ENCODE measurements at regions not wholly inside any gene's neighbourhood (a gene's known extent, or its start where the extent isn't known, plus 50 kb on each side); places are given as distances from the start of the nearest gene placed in this dataset.

DNA sequence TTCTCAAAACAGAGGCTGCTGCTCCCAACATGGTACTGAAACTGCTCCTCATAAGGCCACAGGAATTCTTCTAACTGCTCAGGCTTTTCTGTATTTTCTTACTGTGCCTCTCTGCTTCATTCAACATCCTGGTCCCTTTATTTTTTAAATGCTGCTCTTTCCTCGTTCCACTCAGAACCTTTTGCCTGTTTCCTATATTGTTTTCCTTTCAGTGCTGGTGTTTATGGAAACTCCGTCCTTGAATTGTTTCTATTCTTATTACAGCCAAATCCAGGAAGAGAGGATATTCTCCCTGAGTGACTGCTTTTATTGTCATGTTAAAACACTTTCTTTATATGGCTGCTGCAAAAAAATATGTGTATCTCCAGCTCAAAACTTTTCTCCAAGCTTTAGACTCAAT is 173.0 kb upstream of the E2F7 start:
- H4K8ac ChIP-seq (replicated peaks; ENCODE audit: insufficient read length, low read depth, low read length) = no peak overlapping the region
- no peaks in the 10 kb centered on the region for H3K23me2 ChIP-seq (ENCODE audit: insufficient read length, low read depth, low read length, poor library complexity, severe bottlenecking)
- H2BK12ac ChIP-seq (ENCODE audit: insufficient read length, low read depth, low read length) = no peak overlapping the region
- no peak for DNase-seq
- H3K4me1 Mint-ChIP-seq = peaks cover 14 to 18% of the 10 kb centered on the region in 2 experiments
- H4K5ac ChIP-seq (ENCODE audit: insufficient read length, low read depth, low read length) = no peak overlapping the region
- H4K91ac ChIP-seq (ENCODE audit: insufficient read length, low read depth, low read length) = no peak overlapping the region
- H3K4me1 ChIP-seq (ENCODE audit: insufficient read depth, low read length) = peaks cover 9% of the 10 kb centered on the region
- no peak overlapping the region for H3K14ac ChIP-seq (ENCODE audit: insufficient read depth, low read length)
- no peaks in the 10 kb centered on the region for H3K79me1 ChIP-seq (ENCODE audit: insufficient read depth, low read depth, low read length, poor library complexity, severe bottlenecking)
- no peaks in the 10 kb centered on the region for H3K27me3 Mint-ChIP-seq (ENCODE audit: low read depth)
- no peaks in the 10 kb centered on the region for H3K9me3 ChIP-seq (ENCODE audit: control insufficient read depth, low read depth, low read length)
- no peak overlapping the region for H3K23ac ChIP-seq (ENCODE audit: insufficient read length, low read depth, low read length)
- TF ChIP-seq, protein P1, sequence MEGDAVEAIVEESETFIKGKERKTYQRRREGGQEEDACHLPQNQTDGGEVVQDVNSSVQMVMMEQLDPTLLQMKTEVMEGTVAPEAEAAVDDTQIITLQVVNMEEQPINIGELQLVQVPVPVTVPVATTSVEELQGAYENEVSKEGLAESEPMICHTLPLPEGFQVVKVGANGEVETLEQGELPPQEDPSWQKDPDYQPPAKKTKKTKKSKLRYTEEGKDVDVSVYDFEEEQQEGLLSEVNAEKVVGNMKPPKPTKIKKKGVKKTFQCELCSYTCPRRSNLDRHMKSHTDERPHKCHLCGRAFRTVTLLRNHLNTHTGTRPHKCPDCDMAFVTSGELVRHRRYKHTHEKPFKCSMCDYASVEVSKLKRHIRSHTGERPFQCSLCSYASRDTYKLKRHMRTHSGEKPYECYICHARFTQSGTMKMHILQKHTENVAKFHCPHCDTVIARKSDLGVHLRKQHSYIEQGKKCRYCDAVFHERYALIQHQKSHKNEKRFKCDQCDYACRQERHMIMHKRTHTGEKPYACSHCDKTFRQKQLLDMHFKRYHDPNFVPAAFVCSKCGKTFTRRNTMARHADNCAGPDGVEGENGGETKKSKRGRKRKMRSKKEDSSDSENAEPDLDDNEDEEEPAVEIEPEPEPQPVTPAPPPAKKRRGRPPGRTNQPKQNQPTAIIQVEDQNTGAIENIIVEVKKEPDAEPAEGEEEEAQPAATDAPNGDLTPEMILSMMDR (conservative IDR thresholded peaks at IDR 0.05) = no peak
- H3K79me2 ChIP-seq (ENCODE audit: insufficient read depth, low read length) = no peaks in the 10 kb centered on the region
- H3K36me3 Mint-ChIP-seq (ENCODE audit: insufficient read depth in 1 of 3, low read depth in 3 of 3) = no peaks in the 10 kb centered on the region
- no peak overlapping the region for H3K4me3 Mint-ChIP-seq
- no peaks in the 10 kb centered on the region for H3K27me3 ChIP-seq (ENCODE audit: insufficient read depth, low read length)
- H3K27ac ChIP-seq (ENCODE audit: insufficient read length, low read depth, low read length) = peak overlapping the region; percentile 16
- no peak overlapping the region for H2BK120ac ChIP-seq (ENCODE audit: low read depth, low read length, poor library complexity, severe bottlenecking)
- no peak overlapping the region for H3K56ac ChIP-seq (ENCODE audit: insufficient read length, low read depth, low read length)
- H4K20me1 ChIP-seq (ENCODE audit: control insufficient read depth, insufficient read depth, insufficient read length) = no peaks in the 10 kb centered on the region
- H2AFZ ChIP-seq (ENCODE audit: low read length) = peak overlapping the region; percentile 70
- no peak overlapping the region for H2BK20ac ChIP-seq (ENCODE audit: low read depth, low read length, poor library complexity, severe bottlenecking)
- no peak overlapping the region for H3K18ac ChIP-seq (ENCODE audit: insufficient read length, low read depth, low read length)
- WGBS (ENCODE audit: extremely low coverage, insufficient read length, low lambda C conversion rate) = no CpG with 5 or more reads among the region's 2 CpGs
- no peak overlapping the region for H2BK15ac ChIP-seq (ENCODE audit: low read depth, low read length)
- H2AK5ac ChIP-seq (ENCODE audit: insufficient read length, low read length) = no peak overlapping the region
- peak overlapping the region; percentile 1 to 52 (median 35); a peak in 5 of 7 replicates for H3K27ac Mint-ChIP-seq
- no peaks in the 10 kb centered on the region for H3K9me3 Mint-ChIP-seq
- no peak overlapping the region for H3K9ac ChIP-seq (ENCODE audit: extremely low read depth, insufficient read length, low read length)
- H3T11ph ChIP-seq (ENCODE audit: low read length) = no peak overlapping the region
- no peak overlapping the region for H2BK5ac ChIP-seq (ENCODE audit: insufficient read length, low read length)
- no peak overlapping the region for H3K4ac ChIP-seq (ENCODE audit: low read depth, low read length)
- no peak overlapping the region for H3K4me2 ChIP-seq (ENCODE audit: insufficient read depth, insufficient read length, low read length)
